ENCODE measurements at regions not wholly inside any gene's neighbourhood (a gene's known extent, or its start where the extent isn't known, plus 50 kb on each side); places are given as distances from the start of the nearest gene placed in this dataset.

DNA sequence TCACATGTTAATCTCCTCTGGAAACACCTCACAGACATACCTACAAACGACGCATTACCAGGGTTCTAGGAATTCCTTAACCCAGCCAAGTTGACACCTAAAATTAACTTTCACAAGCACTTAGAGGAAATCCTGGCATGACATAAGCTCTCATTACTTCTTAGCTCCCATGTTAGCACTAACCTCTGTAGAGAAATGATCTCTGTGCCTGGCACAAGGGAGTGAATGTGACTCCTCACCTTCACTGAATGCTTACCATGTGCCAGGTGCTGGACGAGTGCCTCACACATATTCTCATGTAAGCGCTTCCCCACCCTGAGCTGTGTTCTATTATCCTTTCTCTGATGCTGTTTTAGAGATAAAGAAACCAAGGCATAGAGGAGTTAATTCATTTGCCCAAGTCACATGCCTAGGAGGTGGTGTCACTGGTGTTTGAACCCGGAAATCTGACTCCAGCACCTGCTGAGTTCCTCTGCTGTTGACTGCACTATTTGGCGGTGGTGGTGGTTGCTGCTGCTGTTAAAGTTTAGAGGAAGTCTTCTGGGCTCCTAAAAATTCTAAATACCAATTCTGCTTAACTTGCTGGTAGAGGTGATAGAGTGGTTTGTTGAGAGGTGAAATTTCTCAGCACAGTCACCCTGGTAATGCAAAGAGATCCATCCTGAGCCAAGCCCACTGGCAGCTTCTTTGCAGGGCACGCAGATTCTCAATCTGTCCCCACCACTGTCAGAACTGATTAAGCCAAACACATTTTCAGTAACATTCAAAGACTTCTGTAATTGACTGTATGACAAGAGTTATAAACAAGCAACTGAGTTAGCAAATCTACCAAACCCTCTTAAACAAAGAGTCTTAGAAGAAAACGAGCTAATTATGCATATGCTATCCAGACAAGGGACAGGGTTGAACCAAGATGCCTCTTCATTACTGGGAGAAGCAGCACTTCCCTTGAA lies 200.3 kb downstream of the CMPK2 start:
- FAIRE-seq: no peak
- TF ChIP-seq EZH2 (IDR thresholded peaks at IDR 0.05; ENCODE audit: insufficient read depth, low read length): no peak
- TF ChIP-seq, protein P1, sequence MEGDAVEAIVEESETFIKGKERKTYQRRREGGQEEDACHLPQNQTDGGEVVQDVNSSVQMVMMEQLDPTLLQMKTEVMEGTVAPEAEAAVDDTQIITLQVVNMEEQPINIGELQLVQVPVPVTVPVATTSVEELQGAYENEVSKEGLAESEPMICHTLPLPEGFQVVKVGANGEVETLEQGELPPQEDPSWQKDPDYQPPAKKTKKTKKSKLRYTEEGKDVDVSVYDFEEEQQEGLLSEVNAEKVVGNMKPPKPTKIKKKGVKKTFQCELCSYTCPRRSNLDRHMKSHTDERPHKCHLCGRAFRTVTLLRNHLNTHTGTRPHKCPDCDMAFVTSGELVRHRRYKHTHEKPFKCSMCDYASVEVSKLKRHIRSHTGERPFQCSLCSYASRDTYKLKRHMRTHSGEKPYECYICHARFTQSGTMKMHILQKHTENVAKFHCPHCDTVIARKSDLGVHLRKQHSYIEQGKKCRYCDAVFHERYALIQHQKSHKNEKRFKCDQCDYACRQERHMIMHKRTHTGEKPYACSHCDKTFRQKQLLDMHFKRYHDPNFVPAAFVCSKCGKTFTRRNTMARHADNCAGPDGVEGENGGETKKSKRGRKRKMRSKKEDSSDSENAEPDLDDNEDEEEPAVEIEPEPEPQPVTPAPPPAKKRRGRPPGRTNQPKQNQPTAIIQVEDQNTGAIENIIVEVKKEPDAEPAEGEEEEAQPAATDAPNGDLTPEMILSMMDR (IDR thresholded peaks at IDR 0.05; ENCODE audit: insufficient read depth, low read depth, low read length): no peak
- Histone ChIP-seq H3K36me3 (ENCODE audit: insufficient read depth, low read length) (no peaks in the 10 kb centered on the region), H3K9ac (ENCODE audit: low read length) (no peak overlapping the region), H3K27ac (ENCODE audit: low read depth, low read length) (no peak overlapping the region), H3K9me3 (ENCODE audit: insufficient read depth, low read depth, low read length) (no peaks in the 10 kb centered on the region), H2AFZ (ENCODE audit: low read depth, low read length) (no peak overlapping the region), H3K79me2 (ENCODE audit: insufficient read depth, low read length) (no peaks in the 10 kb centered on the region), H3K27me3 (ENCODE audit: insufficient read depth, low read length) (no peaks in the 10 kb centered on the region), H3K4me2 (ENCODE audit: low read length) (no peak overlapping the region), H3K4me1 (ENCODE audit: insufficient read depth, low read length) (no peaks in the 10 kb centered on the region), H3K4me3 (ENCODE audit: insufficient read depth, low read depth, low read length) (no peak overlapping the region), H4K20me1 (ENCODE audit: insufficient read depth, low read length) (no peaks in the 10 kb centered on the region)
- H3K27me3 Mint-ChIP-seq (ENCODE audit: low read depth, unreplicated experiment): peaks cover 2% of the 10 kb centered on the region
- no peak for DNase-seq (ENCODE audit: low read depth)
- no peaks in the 10 kb centered on the region for H3K4me1 Mint-ChIP-seq (ENCODE audit: low read depth, unreplicated experiment)
- H3K27ac Mint-ChIP-seq (ENCODE audit: unreplicated experiment): no peak overlapping the region
- no peaks in the 10 kb centered on the region for H3K36me3 Mint-ChIP-seq (ENCODE audit: low read depth, unreplicated experiment)
- no peak overlapping the region for H3K4me3 Mint-ChIP-seq (ENCODE audit: unreplicated experiment)
- H3K9me3 Mint-ChIP-seq (ENCODE audit: unreplicated experiment): peaks cover 8% of the 10 kb centered on the region

DNA sequence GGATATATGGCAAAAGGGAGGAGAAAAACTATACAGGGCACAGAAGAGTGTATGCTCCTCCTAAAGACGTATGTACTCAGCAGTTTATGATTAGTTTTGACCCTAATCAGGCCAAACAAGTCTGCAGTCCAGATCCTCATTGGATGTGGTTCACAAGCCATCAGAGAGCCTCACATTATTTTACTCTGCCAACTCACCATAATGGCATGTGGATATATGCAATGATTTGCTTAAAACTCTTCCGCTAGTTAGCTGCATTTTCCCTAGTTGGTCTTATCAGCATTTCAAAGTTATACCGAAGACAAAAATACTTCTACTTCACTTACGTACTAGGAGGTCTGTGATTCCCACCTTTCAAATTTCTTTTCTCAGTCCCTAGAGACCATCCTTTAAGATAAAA lies 198.4 kb downstream of the CMPK2 start:
- Histone ChIP-seq H3K36me3 (ENCODE audit: insufficient read depth, low read length) (no peaks in the 10 kb centered on the region), H3K4me1 (ENCODE audit: insufficient read depth, low read length) (no peaks in the 10 kb centered on the region), H2AFZ (ENCODE audit: low read depth, low read length) (no peak overlapping the region), H3K27ac (ENCODE audit: low read depth, low read length) (no peak overlapping the region), H3K9ac (ENCODE audit: low read length) (no peak overlapping the region), H3K79me2 (ENCODE audit: insufficient read depth, low read length) (no peaks in the 10 kb centered on the region), H3K9me3 (ENCODE audit: insufficient read depth, low read depth, low read length) (no peaks in the 10 kb centered on the region), H3K4me3 (ENCODE audit: insufficient read depth, low read depth, low read length) (no peak overlapping the region), H3K27me3 (ENCODE audit: insufficient read depth, low read length) (no peaks in the 10 kb centered on the region), H4K20me1 (ENCODE audit: insufficient read depth, low read length) (no peaks in the 10 kb centered on the region), H3K4me2 (ENCODE audit: low read length) (no peak overlapping the region)
- TF ChIP-seq, protein P1 (IDR thresholded peaks at IDR 0.05; ENCODE audit: insufficient read depth, low read depth, low read length): no peak
- TF ChIP-seq EZH2 (IDR thresholded peaks at IDR 0.05; ENCODE audit: insufficient read depth, low read length): no peak
- Mint-ChIP-seq H3K36me3 (ENCODE audit: low read depth, unreplicated experiment) (no peaks in the 10 kb centered on the region), H3K27ac (ENCODE audit: unreplicated experiment) (no peak overlapping the region), H3K4me1 (ENCODE audit: low read depth, unreplicated experiment) (no peaks in the 10 kb centered on the region), H3K27me3 (ENCODE audit: low read depth, unreplicated experiment) (peaks cover 2% of the 10 kb centered on the region), H3K4me3 (ENCODE audit: unreplicated experiment) (no peak overlapping the region), H3K9me3 (ENCODE audit: unreplicated experiment) (peaks cover 8% of the 10 kb centered on the region)
- DNase-seq (ENCODE audit: low read depth) (peak; percentile 55), FAIRE-seq (no peak)

DNA sequence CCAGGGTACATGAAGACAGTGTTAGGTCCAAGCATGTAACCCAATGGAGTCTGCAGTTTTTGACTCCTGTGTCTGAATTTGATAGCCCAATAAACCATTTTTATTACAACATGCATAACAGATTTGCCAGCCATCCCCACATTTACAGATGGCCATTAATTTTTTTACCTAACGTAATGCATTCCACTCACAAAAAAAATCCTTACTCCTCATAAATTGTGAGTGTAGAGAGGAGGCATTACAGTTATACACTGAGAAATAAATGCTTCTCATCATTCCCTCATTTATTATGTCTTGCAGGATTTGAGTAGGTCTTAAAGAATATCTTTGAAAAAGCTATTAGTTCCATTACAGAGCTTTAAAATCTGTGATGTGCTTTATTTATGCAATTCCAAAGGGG lies 193.8 kb downstream of the CMPK2 start:
- DNase-seq (ENCODE audit: low read depth): no peak
- FAIRE-seq: no peak
- peaks cover 2% of the 10 kb centered on the region for H3K27me3 Mint-ChIP-seq (ENCODE audit: low read depth, unreplicated experiment)
- no peaks in the 10 kb centered on the region for H3K79me2 ChIP-seq (ENCODE audit: insufficient read depth, low read length)
- peaks cover 4% of the 10 kb centered on the region for H3K4me1 Mint-ChIP-seq (ENCODE audit: low read depth, unreplicated experiment)
- peaks cover 7% of the 10 kb centered on the region for H3K4me1 ChIP-seq (ENCODE audit: insufficient read depth, low read length)
- no peaks in the 10 kb centered on the region for H4K20me1 ChIP-seq (ENCODE audit: insufficient read depth, low read length)
- no peaks in the 10 kb centered on the region for H3K27me3 ChIP-seq (ENCODE audit: insufficient read depth, low read length)
- H3K36me3 ChIP-seq (ENCODE audit: insufficient read depth, low read length): no peaks in the 10 kb centered on the region
- H3K9me3 ChIP-seq (ENCODE audit: insufficient read depth, low read depth, low read length): no peaks in the 10 kb centered on the region
- no peak overlapping the region for H3K9ac ChIP-seq (ENCODE audit: low read length)
- H3K4me2 ChIP-seq (ENCODE audit: low read length): no peak overlapping the region
- no peak overlapping the region for H3K27ac Mint-ChIP-seq (ENCODE audit: unreplicated experiment)
- H3K4me3 Mint-ChIP-seq (ENCODE audit: unreplicated experiment): no peak overlapping the region
- H3K27ac ChIP-seq (ENCODE audit: low read depth, low read length): no peak overlapping the region
- no peaks in the 10 kb centered on the region for H3K9me3 Mint-ChIP-seq (ENCODE audit: unreplicated experiment)
- H2AFZ ChIP-seq (ENCODE audit: low read depth, low read length): no peak overlapping the region
- H3K36me3 Mint-ChIP-seq (ENCODE audit: low read depth, unreplicated experiment): no peaks in the 10 kb centered on the region
- no peak overlapping the region for H3K4me3 ChIP-seq (ENCODE audit: insufficient read depth, low read depth, low read length)
- TF ChIP-seq, protein P1 (IDR thresholded peaks at IDR 0.05; ENCODE audit: insufficient read depth, low read depth, low read length): no peak
- TF ChIP-seq EZH2 (IDR thresholded peaks at IDR 0.05; ENCODE audit: insufficient read depth, low read length): no peak
